SK-N-SH (cell line): ENCODE measurements at regions not wholly inside any gene's neighbourhood (a gene's known extent, or its start where the extent isn't known, plus 50 kb on each side); places are given as distances from the start of the nearest gene placed in this dataset.

ENCODE experiments used
- CTCF ChIA-PET: fragments of 300-600, 350-600 bp; formaldehyde crosslinking; extraction: SDS; loops from one replicate; lab custom pipeline; 2021; lab: Yijun Ruan, JAX
- POLR2A ChIA-PET: fragments of 350-600 bp; sonication (Branson Sonifier 250); formaldehyde crosslinking; extraction: SDS; loops from one replicate; lab custom pipeline; 2020; ENCODE audit warnings: antibody characterized with exemption, inconsistent platforms; lab: Yijun Ruan, JAX
- DNase-seq: peaks from one replicate; pipeline ENCODE4 v3.0.0; 2012
- H2AFZ ChIP-seq: fragments of 200-600 bp; sonication (generic); 2 replicates; pipeline ENCODE4 v1.8.1; 2016; ENCODE audit warnings: antibody characterized with exemption, mild to moderate bottlenecking, low read depth
- H3F3A ChIP-seq: fragments of 200-600 bp; sonication (generic); replicated peaks from 2 replicates; pipeline ENCODE3; 2016; ENCODE audit warnings: antibody characterized with exemption, mild to moderate bottlenecking; ENCODE audit not compliant: insufficient read depth
- H3K27ac ChIP-seq, 2 experiments: fragments of 200-500 bp in 1 of 2; fragments of 200-600 bp in 1 of 2; sonication (Bioruptor generic) in 1 of 2; sonication (generic), shearing (Covaris generic) in 1 of 2; 2 replicates each; pipeline versions ENCODE4 v1.5.1 to v1.6.1; 2014 to 2016; ENCODE audit warnings: low read depth in 2 of 2, inconsistent platforms in 1 of 2, low read length in 1 of 2, mild to moderate bottlenecking in 1 of 2, mixed read lengths in 1 of 2
- H3K27me3 ChIP-seq: fragments of 200-600 bp; sonication (generic), shearing (Covaris generic); 2 replicates; pipeline ENCODE4 v1.6.1; 2016; ENCODE audit warnings: mixed run types; ENCODE audit not compliant: insufficient read depth
- H3K36me3 ChIP-seq, 2 experiments: fragments of 200-500 bp in 1 of 2; fragments of 200-600 bp in 1 of 2; sonication (Bioruptor generic) in 1 of 2; sonication (generic) in 1 of 2; replicated peaks in 1 of 2; 2 replicates each; pipeline versions ENCODE3 to v1.5.1; 2014 to 2016; ENCODE audit warnings: low read length in 1 of 2, mild to moderate bottlenecking in 1 of 2; ENCODE audit not compliant: insufficient read depth in 2 of 2, control insufficient read depth in 1 of 2
- H3K4me1 ChIP-seq, 2 experiments: fragments of 200-500 bp in 1 of 2; fragments of 200-600 bp in 1 of 2; sonication (Bioruptor generic) in 1 of 2; sonication (generic), shearing (Covaris generic) in 1 of 2; 2 replicates each; pipeline versions ENCODE4 v1.5.1 to v1.6.1; 2014 to 2016; ENCODE audit warnings: low read depth in 1 of 2, low read length in 1 of 2, mixed run types in 1 of 2; ENCODE audit not compliant: insufficient read depth in 2 of 2, control insufficient read depth in 1 of 2
- H3K4me2 ChIP-seq: fragments of 200-600 bp; sonication (generic), shearing (Covaris generic); 2 replicates; pipeline ENCODE4 v1.6.1; 2017; ENCODE audit warnings: mixed run types
- H3K4me3 ChIP-seq, 2 experiments: fragments of 200-500 bp in 1 of 2; fragments of 200-600 bp in 1 of 2; sonication (Bioruptor generic) in 1 of 2; sonication (generic), shearing (Covaris generic) in 1 of 2; 2 replicates each; pipeline versions ENCODE4 v1.5.1 to v1.8.1; 2014 to 2016; ENCODE audit warnings: low read depth in 2 of 2, inconsistent platforms in 1 of 2, low read length in 1 of 2, mild to moderate bottlenecking in 1 of 2, mixed read lengths in 1 of 2, moderate library complexity in 1 of 2
- H3K79me2 ChIP-seq: fragments of 200-600 bp; sonication (generic); 2 replicates; pipeline ENCODE4 v1.8.1; 2017; ENCODE audit warnings: mild to moderate bottlenecking; ENCODE audit not compliant: insufficient read depth
- H3K9ac ChIP-seq: fragments of 200-600 bp; sonication (generic); 2 replicates; pipeline ENCODE4 v1.6.1; 2017; ENCODE audit warnings: mixed run types
- H3K9me2 ChIP-seq: fragments of 200-600 bp; sonication (generic); 2 replicates; pipeline ENCODE4 v1.6.1; 2017; ENCODE audit warnings: mixed run types
- H3K9me3 ChIP-seq: fragments of 200-600 bp; sonication (generic); 2 replicates; pipeline ENCODE4 v1.6.1; 2017; ENCODE audit warnings: mixed run types, mild to moderate bottlenecking, moderate library complexity
- H4K20me1 ChIP-seq: fragments of 200-600 bp; sonication (generic); 2 replicates; pipeline ENCODE4 v1.6.1; 2017; ENCODE audit warnings: mild to moderate bottlenecking, mixed run types; ENCODE audit not compliant: insufficient read depth
- CHD2 ChIP-seq: fragments of 150-350 bp; IDR thresholded peaks from 2 replicates; pipeline ENCODE4 v1.6.1; 2018; ENCODE audit warnings: low read length; ENCODE audit not compliant: partially characterized antibody
- ELF1 ChIP-seq: IDR thresholded peaks from 2 replicates; pipeline ENCODE4 v1.4.0; 2012
- FOXJ3 ChIP-seq: sonication (generic); formaldehyde crosslinking; IDR thresholded peaks from 2 replicates; pipeline ENCODE4 v1.5.1; 2020; ENCODE audit warnings: mild to moderate bottlenecking, missing genetic modification reagents
- GABPA ChIP-seq: IDR thresholded peaks from 2 replicates; pipeline ENCODE4 v1.4.0; 2012; ENCODE audit warnings: low read depth, mild to moderate bottlenecking
- GATA2 ChIP-seq: sonication (generic); formaldehyde crosslinking; IDR thresholded peaks from 2 replicates; pipeline ENCODE4 v1.5.0; 2020; ENCODE audit warnings: mild to moderate bottlenecking, missing genetic modification reagents
- JUND ChIP-seq: IDR thresholded peaks from 2 replicates; pipeline ENCODE4 v1.4.0; 2012
- MEF2A ChIP-seq: IDR thresholded peaks from 2 replicates; pipeline ENCODE4 v1.4.0; 2012; ENCODE audit warnings: low read depth, borderline replicate concordance
- NFIC ChIP-seq: IDR thresholded peaks from 2 replicates; pipeline ENCODE4 v1.4.0; 2012; ENCODE audit warnings: borderline replicate concordance
- PBX3 ChIP-seq: IDR thresholded peaks from 2 replicates; pipeline ENCODE4; 2012
- POLR2AphosphoS5 ChIP-seq: IDR thresholded peaks from 2 replicates; pipeline ENCODE4 v1.6.1; 2012; ENCODE audit warnings: low read depth, low read length
- RCOR1 ChIP-seq: fragments of 150-350 bp; IDR thresholded peaks from 2 replicates; pipeline ENCODE4 v1.6.1; 2017; ENCODE audit warnings: antibody characterized with exemption, low read length
- REST ChIP-seq: IDR thresholded peaks from 2 replicates; pipeline ENCODE4 v1.6.1; 2012; ENCODE audit warnings: mild to moderate bottlenecking, low read depth, low read length, moderate library complexity
- RFX5 ChIP-seq: IDR thresholded peaks from 2 replicates; pipeline ENCODE4 v1.6.1; 2012; ENCODE audit warnings: mild to moderate bottlenecking, improper control_type of control experiment, low read length
- RXRA ChIP-seq: IDR thresholded peaks from 2 replicates; pipeline ENCODE4 v1.4.0; 2012; ENCODE audit warnings: low read depth, mild to moderate bottlenecking, borderline replicate concordance
- SMC3 ChIP-seq: IDR thresholded peaks from 2 replicates; pipeline ENCODE4 v1.6.1; 2012; ENCODE audit warnings: low read depth, low read length, improper control_type of control experiment
- TAF1 ChIP-seq: IDR thresholded peaks from 2 replicates; pipeline ENCODE4 v1.6.1; 2012; ENCODE audit warnings: low read depth, mild to moderate bottlenecking, low read length, moderate library complexity, borderline replicate concordance
- TCF12 ChIP-seq: IDR thresholded peaks from 2 replicates; pipeline ENCODE4 v1.4.0; 2012
- TEAD4 ChIP-seq: IDR thresholded peaks from 2 replicates; pipeline ENCODE4 v1.4.0; 2012; ENCODE audit warnings: mild to moderate bottlenecking, borderline replicate concordance; ENCODE audit not compliant: insufficient read depth
- USF2 ChIP-seq: fragments of 150-350 bp; IDR thresholded peaks from 2 replicates; pipeline ENCODE4 v1.6.1; 2017; ENCODE audit warnings: antibody characterized with exemption, low read length, low read depth, borderline replicate concordance
- YY1 ChIP-seq: IDR thresholded peaks from 2 replicates; pipeline ENCODE4 v1.4.0; 2012; ENCODE audit warnings: low read depth, mild to moderate bottlenecking
- WGBS: methylation state at CpG from one replicate; pipeline ENCODE4 v1.1.6; 2017; ENCODE audit warnings: low lambda C conversion rate; 5-methylcytosine and 5-hydroxymethylcytosine counted together

- H3K36me3 ChIP-seq, result no peaks in the 10 kb centered on the region
- no peak overlapping the region for H3K4me3 ChIP-seq
- CTCF ChIA-PET, result interaction anchor here (0.6 kb wide), 1 partner anchor 46 kb away, joined by 3 read pairs; no protein-coding TSS in a partner anchor
- no peaks in the 10 kb centered on the region for H3K9me3 ChIP-seq
- H3K9ac ChIP-seq, result no peak overlapping the region
- H4K20me1 ChIP-seq, result no peaks in the 10 kb centered on the region
- H3K9me2 ChIP-seq, result no peaks in the 10 kb centered on the region
- H3K4me2 ChIP-seq, result no peak overlapping the region
- H3K4me1 ChIP-seq, result peaks cover 0 to 10% of the 10 kb centered on the region in 2 experiments; a peak in 1 of 4 replicates
- 39% methylated on average over 7 of the region's 7 CpGs for WGBS
- TF ChIP-seq GATA2 (CRISPR knock-in tag) (no peak), RXRA (no peak), TCF12 (no peak), ELF1 (no peak), TAF1 (no peak), USF2 (no peak), NFIC (no peak), MEF2A (no peak), POLR2AphosphoS5 (no peak), TEAD4 (no peak), FOXJ3 (CRISPR knock-in tag) (no peak), YY1 (no peak), SMC3 (no peak), RFX5 (no peak), GABPA (no peak), PBX3 (no peak)
- TF ChIP-seq, all 33 proteins: peak for 0
- H3K79me2 ChIP-seq, result no peaks in the 10 kb centered on the region
- no peak overlapping the region for H2AFZ ChIP-seq
- POLR2A ChIA-PET, result no interaction called here
- no peak overlapping the region for H3K27ac ChIP-seq
- DNase-seq, result no peak
- no peaks in the 10 kb centered on the region for H3F3A ChIP-seq
- H3K27me3 ChIP-seq, result no peaks in the 10 kb centered on the region
Observed at GRCh38 chr11:82194521-82194920, 539.1 kb downstream of the FAM181B start.

GRCh38 chr11:82191695-82192094 lies 542.0 kb downstream of the FAM181B start:
- 13% methylated on average over 3 of the region's 3 CpGs for WGBS

More at GRCh38 chr11:82191695-82192094, 542.0 kb downstream of the FAM181B start:
- no peaks in the 10 kb centered on the region for H3K36me3 ChIP-seq
- no peak overlapping the region for H3K4me3 ChIP-seq
- H4K20me1 ChIP-seq, result no peaks in the 10 kb centered on the region
- ChIA-PET POLR2A (no interaction called here), CTCF (interaction anchor here (0.7 kb wide), 1 partner anchor 12 kb away, joined by 3 read pairs; no protein-coding TSS in a partner anchor)
- H3K27me3 ChIP-seq, result no peaks in the 10 kb centered on the region
- H3K79me2 ChIP-seq, result no peaks in the 10 kb centered on the region
- no peaks in the 10 kb centered on the region for H3F3A ChIP-seq
- no peaks in the 10 kb centered on the region for H3K9me2 ChIP-seq
- DNase-seq, result peak; percentile 8
- H3K9me3 ChIP-seq, result no peaks in the 10 kb centered on the region
- TF ChIP-seq REST (no peak), TEAD4 (no peak), JUND (no peak), TCF12 (no peak), CHD2 (peak; percentile 30), RCOR1 (peak; percentile 73; the same call in 1 of the 2 replicates), ELF1 (no peak)
- no peak overlapping the region; a peak in 1 of 4 replicates for H3K27ac ChIP-seq
- H3K9ac ChIP-seq, result no peak overlapping the region
- H2AFZ ChIP-seq, result no peak overlapping the region
- peaks cover 0 to 10% of the 10 kb centered on the region in 2 experiments; a peak in 1 of 4 replicates for H3K4me1 ChIP-seq
- no peak overlapping the region for H3K4me2 ChIP-seq
